HEK293 (cell line): ENCODE measurements at regions not wholly inside any gene's neighbourhood (a gene's known extent, or its start where the extent isn't known, plus 50 kb on each side); places are given as distances from the start of the nearest gene placed in this dataset.

Experiments used
- CTCF ChIA-PET: fragments of 350-600 bp; formaldehyde crosslinking; extraction: SDS; loops from one replicate; lab custom pipeline; 2021; ENCODE audit warnings: antibody characterized with exemption; lab: Yijun Ruan, JAX
- POLR2A ChIA-PET: fragments of 300-600 bp; formaldehyde crosslinking; extraction: SDS; loops from one replicate; lab custom pipeline; 2020; ENCODE audit warnings: antibody characterized with exemption, inconsistent platforms; lab: Yijun Ruan, JAX
- H3K27ac ChIP-seq: fragments of 200-500 bp; sonication (Bioruptor generic); 2 replicates; pipeline ENCODE4 v1.5.1; 2014; ENCODE audit warnings: low read depth, low read length, control low read depth, inconsistent platforms; ENCODE audit errors: extremely low read depth
- H3K36me3 ChIP-seq, 2 experiments: fragments of 200-500 bp in 1 of 2; sonication (Bioruptor generic) in 1 of 2; 1 replicate in 1 of 2; 2 replicates in 1 of 2; pipeline ENCODE4 v1.5.1; 2014 to 2017; ENCODE audit warnings: inconsistent platforms in 2 of 2, low read length in 2 of 2; ENCODE audit not compliant: control insufficient read depth in 2 of 2, insufficient read depth in 1 of 2
- H3K4me1 ChIP-seq: fragments of 200-500 bp; sonication (Bioruptor generic); 2 replicates; pipeline ENCODE4 v1.5.1; 2014; ENCODE audit warnings: mild to moderate bottlenecking, low read length, inconsistent platforms; ENCODE audit not compliant: control insufficient read depth, insufficient read depth
- H3K4me3 ChIP-seq: 2 replicates; pipeline ENCODE4 v1.5.1; 2011; ENCODE audit warnings: low read depth, mild to moderate bottlenecking, control low read depth, low read length, moderate library complexity
- H3K9me3 ChIP-seq: fragments of 200-500 bp; sonication (Bioruptor generic); 2 replicates; pipeline ENCODE4 v1.5.1; 2014; ENCODE audit warnings: low read depth, low read length, inconsistent platforms; ENCODE audit not compliant: control insufficient read depth, insufficient read depth
- HOXD13 ChIP-seq: sonication (generic); formaldehyde crosslinking; IDR thresholded peaks from 2 replicates; pipeline ENCODE4 v1.8.0; 2022; ENCODE audit warnings: missing genetic modification reagents, borderline replicate concordance
- SP2 ChIP-seq: fragments of 450-650 bp; formaldehyde crosslinking; IDR thresholded peaks from 2 replicates; pipeline ENCODE4 v1.5.1; 2016; ENCODE audit warnings: missing biosample characterization, missing genetic modification characterization
- TCF7L2 ChIP-seq: IDR thresholded peaks from 2 replicates; pipeline ENCODE4 v1.6.1; 2011; ENCODE audit warnings: low read depth, mild to moderate bottlenecking, inconsistent platforms, low read length, moderate library complexity, borderline replicate concordance
- YY1 ChIP-seq: fragments of 450-650 bp; formaldehyde crosslinking; IDR thresholded peaks from 2 replicates; pipeline ENCODE4 v1.5.1; 2018; ENCODE audit warnings: missing biosample characterization, missing genetic modification characterization
- ZNF10 ChIP-seq: fragments of 450-650 bp; formaldehyde crosslinking; IDR thresholded peaks from 2 replicates; pipeline ENCODE4 v1.5.1; 2017; ENCODE audit warnings: missing biosample characterization, missing genetic modification characterization
- ZNF112 ChIP-seq: fragments of 450-650 bp; formaldehyde crosslinking; IDR thresholded peaks from 2 replicates; pipeline ENCODE4 v1.5.0; 2017; ENCODE audit warnings: missing biosample characterization, missing genetic modification characterization
- ZNF157 ChIP-seq: fragments of 450-650 bp; formaldehyde crosslinking; IDR thresholded peaks from 2 replicates; pipeline ENCODE4 v1.5.1; 2016; ENCODE audit warnings: missing biosample characterization, missing genetic modification characterization
- ZNF16 ChIP-seq: fragments of 450-650 bp; formaldehyde crosslinking; IDR thresholded peaks from 2 replicates; pipeline ENCODE4 v1.5.1; 2016; ENCODE audit warnings: low read depth, missing biosample characterization, missing genetic modification characterization
- ZNF184 ChIP-seq: fragments of 450-650 bp; IDR thresholded peaks from 2 replicates; pipeline ENCODE4 v1.5.1; 2018; ENCODE audit warnings: missing biosample characterization, mild to moderate bottlenecking, missing genetic modification characterization
- ZNF274 ChIP-seq, 2 experiments: fragments of 200-500 bp in 1 of 2; fragments of 450-650 bp in 1 of 2; sonication (Bioruptor generic) in 1 of 2; formaldehyde crosslinking in 1 of 2; IDR thresholded peaks; 2 replicates each; pipeline versions ENCODE4 v1.5.1 to v1.6.1; 2014 to 2016; ENCODE audit warnings: borderline replicate concordance in 1 of 2, inconsistent platforms in 1 of 2, low read length in 1 of 2, missing biosample characterization in 1 of 2, missing genetic modification characterization in 1 of 2
- ZNF311 ChIP-seq: fragments of 450-650 bp; formaldehyde crosslinking; IDR thresholded peaks from 2 replicates; pipeline ENCODE4 v1.5.1; 2017; ENCODE audit warnings: missing biosample characterization, missing genetic modification characterization, borderline replicate concordance
- ZNF324 ChIP-seq: fragments of 450-650 bp; formaldehyde crosslinking; IDR thresholded peaks from 2 replicates; pipeline ENCODE4 v1.5.1; 2016; ENCODE audit warnings: missing biosample characterization, missing genetic modification characterization
- ZNF37A ChIP-seq: fragments of 450-650 bp; IDR thresholded peaks from 2 replicates; pipeline ENCODE4 v1.5.1; 2018; ENCODE audit warnings: missing biosample characterization, missing genetic modification characterization
- ZNF530 ChIP-seq: fragments of 450-650 bp; formaldehyde crosslinking; IDR thresholded peaks from 2 replicates; pipeline ENCODE4 v1.5.1; 2016; ENCODE audit warnings: low read depth, missing biosample characterization, missing genetic modification characterization
- ZNF600 ChIP-seq: fragments of 450-650 bp; formaldehyde crosslinking; IDR thresholded peaks from 2 replicates; pipeline ENCODE4 v1.5.1; 2016; ENCODE audit warnings: missing biosample characterization, missing genetic modification characterization
- ZNF621 ChIP-seq: fragments of 450-650 bp; formaldehyde crosslinking; IDR thresholded peaks from 2 replicates; pipeline ENCODE4 v1.5.1; 2017; ENCODE audit warnings: missing biosample characterization, missing genetic modification characterization
- ZNF629 ChIP-seq: fragments of 450-650 bp; formaldehyde crosslinking; IDR thresholded peaks from 2 replicates; pipeline ENCODE4 v1.5.1; 2017; ENCODE audit warnings: missing biosample characterization, missing genetic modification characterization
- ZNF654 ChIP-seq: fragments of 450-650 bp; formaldehyde crosslinking; IDR thresholded peaks from 2 replicates; pipeline ENCODE4 v1.5.1; 2016; ENCODE audit warnings: low read depth, missing biosample characterization, missing genetic modification characterization
- ZNF658 ChIP-seq: fragments of 450-650 bp; formaldehyde crosslinking; IDR thresholded peaks from 2 replicates; pipeline ENCODE4; 2016; ENCODE audit warnings: missing biosample characterization, missing genetic modification characterization
- ZNF677 ChIP-seq: fragments of 450-650 bp; IDR thresholded peaks from 2 replicates; pipeline ENCODE4 v1.5.0; 2018; ENCODE audit warnings: missing biosample characterization, mild to moderate bottlenecking, missing genetic modification characterization, moderate library complexity
- ZNF785 ChIP-seq: fragments of 450-650 bp; formaldehyde crosslinking; IDR thresholded peaks from 2 replicates; pipeline ENCODE4 v1.5.1; 2016; ENCODE audit warnings: missing biosample characterization, missing genetic modification characterization
- ZSCAN16 ChIP-seq: fragments of 450-650 bp; formaldehyde crosslinking; IDR thresholded peaks from 2 replicates; pipeline ENCODE4 v1.5.1; 2016; ENCODE audit warnings: missing biosample characterization, missing genetic modification characterization
- TF ChIP-seq, protein P1 (sequence below): fragments of 450-650 bp; formaldehyde crosslinking; IDR thresholded peaks from 2 replicates; pipeline ENCODE4 v1.5.1; 2016; ENCODE audit warnings: missing biosample characterization, missing genetic modification characterization
- TF ChIP-seq, protein P2 (sequence below): fragments of 450-650 bp; formaldehyde crosslinking; IDR thresholded peaks from 2 replicates; pipeline ENCODE4 v1.5.1; 2016; ENCODE audit warnings: missing biosample characterization, missing genetic modification characterization
- TF ChIP-seq, protein P3 (sequence below): fragments of 450-650 bp; formaldehyde crosslinking; IDR thresholded peaks from 2 replicates; pipeline ENCODE4 v1.5.1; 2016; ENCODE audit warnings: missing biosample characterization, missing genetic modification characterization

DNA sequence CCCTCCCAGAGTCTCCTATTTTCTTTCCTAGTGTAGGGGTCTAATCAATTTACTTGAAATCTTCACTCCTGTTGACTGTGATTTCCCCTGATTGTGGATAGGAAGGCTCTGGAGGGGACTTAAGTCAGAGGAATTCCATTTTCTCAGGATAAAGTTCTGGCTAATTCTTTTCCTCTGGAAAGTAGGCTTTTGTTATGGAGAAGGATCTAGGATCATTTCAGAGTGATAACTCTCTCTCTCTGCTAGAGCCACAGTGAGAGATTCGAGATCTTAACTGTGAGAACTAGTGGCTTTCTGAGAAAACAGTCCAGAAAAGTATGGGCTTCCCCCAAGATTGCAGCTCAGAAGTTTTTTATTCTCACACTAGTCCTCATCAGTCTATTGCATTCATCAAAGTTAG is 163.9 kb upstream of the TFPI start:
- ChIA-PET CTCF (no interaction called here), POLR2A (no interaction called here)
- H3K9me3 ChIP-seq: no peaks in the 10 kb centered on the region
- H3K36me3 ChIP-seq: no peaks in the 10 kb centered on the region
- H3K27ac ChIP-seq: no peak overlapping the region
- TF ChIP-seq ZNF37A (tag by site-specific recombination) (no peak), ZNF621 (tag by site-specific recombination) (no peak), HOXD13 (CRISPR knock-in tag) (no peak), ZNF10 (no peak), YY1 (tag by site-specific recombination) (no peak), ZNF654 (tag by site-specific recombination) (no peak), ZNF16 (tag by site-specific recombination) (no peak), ZNF157 (tag by site-specific recombination) (no peak), ZNF658 (tag by site-specific recombination) (no peak), ZNF311 (no peak), ZNF324 (tag by site-specific recombination) (no peak), ZSCAN16 (tag by site-specific recombination) (no peak)
- TF ChIP-seq, protein P1, sequence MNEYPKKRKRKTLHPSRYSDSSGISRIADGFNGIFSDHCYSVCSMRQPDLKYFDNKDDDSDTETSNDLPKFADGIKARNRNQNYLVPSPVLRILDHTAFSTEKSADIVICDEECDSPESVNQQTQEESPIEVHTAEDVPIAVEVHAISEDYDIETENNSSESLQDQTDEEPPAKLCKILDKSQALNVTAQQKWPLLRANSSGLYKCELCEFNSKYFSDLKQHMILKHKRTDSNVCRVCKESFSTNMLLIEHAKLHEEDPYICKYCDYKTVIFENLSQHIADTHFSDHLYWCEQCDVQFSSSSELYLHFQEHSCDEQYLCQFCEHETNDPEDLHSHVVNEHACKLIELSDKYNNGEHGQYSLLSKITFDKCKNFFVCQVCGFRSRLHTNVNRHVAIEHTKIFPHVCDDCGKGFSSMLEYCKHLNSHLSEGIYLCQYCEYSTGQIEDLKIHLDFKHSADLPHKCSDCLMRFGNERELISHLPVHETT: no peak
- TF ChIP-seq, protein P2, sequence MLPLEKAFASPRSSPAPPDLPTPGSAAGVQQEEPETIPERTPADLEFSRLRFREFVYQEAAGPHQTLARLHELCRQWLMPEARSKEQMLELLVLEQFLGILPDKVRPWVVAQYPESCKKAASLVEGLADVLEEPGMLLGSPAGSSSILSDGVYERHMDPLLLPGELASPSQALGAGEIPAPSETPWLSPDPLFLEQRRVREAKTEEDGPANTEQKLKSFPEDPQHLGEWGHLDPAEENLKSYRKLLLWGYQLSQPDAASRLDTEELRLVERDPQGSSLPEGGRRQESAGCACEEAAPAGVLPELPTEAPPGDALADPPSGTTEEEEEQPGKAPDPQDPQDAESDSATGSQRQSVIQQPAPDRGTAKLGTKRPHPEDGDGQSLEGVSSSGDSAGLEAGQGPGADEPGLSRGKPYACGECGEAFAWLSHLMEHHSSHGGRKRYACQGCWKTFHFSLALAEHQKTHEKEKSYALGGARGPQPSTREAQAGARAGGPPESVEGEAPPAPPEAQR (tag by site-specific recombination): no peak
- TF ChIP-seq, protein P3, sequence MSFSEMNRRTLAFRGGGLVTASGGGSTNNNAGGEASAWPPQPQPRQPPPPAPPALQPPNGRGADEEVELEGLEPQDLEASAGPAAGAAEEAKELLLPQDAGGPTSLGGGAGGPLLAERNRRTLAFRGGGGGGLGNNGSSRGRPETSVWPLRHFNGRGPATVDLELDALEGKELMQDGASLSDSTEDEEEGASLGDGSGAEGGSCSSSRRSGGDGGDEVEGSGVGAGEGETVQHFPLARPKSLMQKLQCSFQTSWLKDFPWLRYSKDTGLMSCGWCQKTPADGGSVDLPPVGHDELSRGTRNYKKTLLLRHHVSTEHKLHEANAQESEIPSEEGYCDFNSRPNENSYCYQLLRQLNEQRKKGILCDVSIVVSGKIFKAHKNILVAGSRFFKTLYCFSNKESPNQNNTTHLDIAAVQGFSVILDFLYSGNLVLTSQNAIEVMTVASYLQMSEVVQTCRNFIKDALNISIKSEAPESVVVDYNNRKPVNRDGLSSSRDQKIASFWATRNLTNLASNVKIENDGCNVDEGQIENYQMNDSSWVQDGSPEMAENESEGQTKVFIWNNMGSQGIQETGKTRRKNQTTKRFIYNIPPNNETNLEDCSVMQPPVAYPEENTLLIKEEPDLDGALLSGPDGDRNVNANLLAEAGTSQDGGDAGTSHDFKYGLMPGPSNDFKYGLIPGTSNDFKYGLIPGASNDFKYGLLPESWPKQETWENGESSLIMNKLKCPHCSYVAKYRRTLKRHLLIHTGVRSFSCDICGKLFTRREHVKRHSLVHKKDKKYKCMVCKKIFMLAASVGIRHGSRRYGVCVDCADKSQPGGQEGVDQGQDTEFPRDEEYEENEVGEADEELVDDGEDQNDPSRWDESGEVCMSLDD (tag by site-specific recombination): no peak
- H3K4me3 ChIP-seq: no peak overlapping the region
- H3K4me1 ChIP-seq: no peaks in the 10 kb centered on the region; the same call in 1 of the 2 replicates

DNA sequence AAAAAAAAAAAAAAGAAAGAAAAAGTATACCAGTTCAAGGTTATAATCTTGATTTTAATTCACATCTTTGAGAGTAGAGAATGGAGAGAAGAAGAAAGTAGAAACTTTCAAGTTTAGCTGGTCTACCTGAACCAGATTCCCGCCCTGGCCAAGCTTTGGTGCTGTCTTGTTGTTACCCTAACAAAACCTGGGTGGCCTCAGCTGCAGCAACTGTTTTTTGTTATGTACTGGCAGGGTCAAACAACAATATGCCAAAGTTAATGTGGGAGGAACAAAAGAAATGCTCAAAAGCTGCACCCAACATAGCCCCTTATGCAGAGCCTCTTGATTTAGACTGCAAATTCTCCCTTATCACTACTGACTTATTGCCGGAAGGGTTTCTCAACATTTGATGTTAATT is 165.3 kb upstream of the TFPI start:
- H3K4me1 ChIP-seq: no peaks in the 10 kb centered on the region; the same call in 1 of the 2 replicates
- H3K9me3 ChIP-seq: no peaks in the 10 kb centered on the region
- no peak overlapping the region for H3K27ac ChIP-seq
- H3K36me3 ChIP-seq: no peaks in the 10 kb centered on the region
- TF ChIP-seq ZNF629 (tag by site-specific recombination) (no peak), TCF7L2 (no peak), ZNF785 (tag by site-specific recombination) (no peak), ZNF600 (tag by site-specific recombination) (no peak), ZNF184 (tag by site-specific recombination) (no peak), ZNF274 (IDR thresholded peaks at IDR 0.05; ENCODE audit: low read length) (no peak), ZNF274 (tag by site-specific recombination; IDR thresholded peaks at IDR 0.05; ENCODE audit: borderline replicate concordance) (no peak), ZNF112 (no peak), ZNF677 (tag by site-specific recombination) (no peak), SP2 (no peak), ZNF530 (tag by site-specific recombination) (no peak)
- POLR2A ChIA-PET: interaction anchor here (0.7 kb wide), 1 partner anchor 80 kb away, joined by 3 read pairs; no protein-coding TSS in a partner anchor
- no peak overlapping the region for H3K4me3 ChIP-seq
- CTCF ChIA-PET: interaction anchor here (0.5 to 0.7 kb wide), 2 partner anchors 35 to 423 kb away, joined by 3 read pairs; no protein-coding TSS in a partner anchor
